ENCODE measurements at regions not wholly inside any gene's neighbourhood (a gene's known extent, or its start where the extent isn't known, plus 50 kb on each side); places are given as distances from the start of the nearest gene placed in this dataset.

GRCh38 chr7:47083476-47084250 lies 498.2 kb downstream of the TNS3 start (continued):
- TF ChIP-seq, protein P1, sequence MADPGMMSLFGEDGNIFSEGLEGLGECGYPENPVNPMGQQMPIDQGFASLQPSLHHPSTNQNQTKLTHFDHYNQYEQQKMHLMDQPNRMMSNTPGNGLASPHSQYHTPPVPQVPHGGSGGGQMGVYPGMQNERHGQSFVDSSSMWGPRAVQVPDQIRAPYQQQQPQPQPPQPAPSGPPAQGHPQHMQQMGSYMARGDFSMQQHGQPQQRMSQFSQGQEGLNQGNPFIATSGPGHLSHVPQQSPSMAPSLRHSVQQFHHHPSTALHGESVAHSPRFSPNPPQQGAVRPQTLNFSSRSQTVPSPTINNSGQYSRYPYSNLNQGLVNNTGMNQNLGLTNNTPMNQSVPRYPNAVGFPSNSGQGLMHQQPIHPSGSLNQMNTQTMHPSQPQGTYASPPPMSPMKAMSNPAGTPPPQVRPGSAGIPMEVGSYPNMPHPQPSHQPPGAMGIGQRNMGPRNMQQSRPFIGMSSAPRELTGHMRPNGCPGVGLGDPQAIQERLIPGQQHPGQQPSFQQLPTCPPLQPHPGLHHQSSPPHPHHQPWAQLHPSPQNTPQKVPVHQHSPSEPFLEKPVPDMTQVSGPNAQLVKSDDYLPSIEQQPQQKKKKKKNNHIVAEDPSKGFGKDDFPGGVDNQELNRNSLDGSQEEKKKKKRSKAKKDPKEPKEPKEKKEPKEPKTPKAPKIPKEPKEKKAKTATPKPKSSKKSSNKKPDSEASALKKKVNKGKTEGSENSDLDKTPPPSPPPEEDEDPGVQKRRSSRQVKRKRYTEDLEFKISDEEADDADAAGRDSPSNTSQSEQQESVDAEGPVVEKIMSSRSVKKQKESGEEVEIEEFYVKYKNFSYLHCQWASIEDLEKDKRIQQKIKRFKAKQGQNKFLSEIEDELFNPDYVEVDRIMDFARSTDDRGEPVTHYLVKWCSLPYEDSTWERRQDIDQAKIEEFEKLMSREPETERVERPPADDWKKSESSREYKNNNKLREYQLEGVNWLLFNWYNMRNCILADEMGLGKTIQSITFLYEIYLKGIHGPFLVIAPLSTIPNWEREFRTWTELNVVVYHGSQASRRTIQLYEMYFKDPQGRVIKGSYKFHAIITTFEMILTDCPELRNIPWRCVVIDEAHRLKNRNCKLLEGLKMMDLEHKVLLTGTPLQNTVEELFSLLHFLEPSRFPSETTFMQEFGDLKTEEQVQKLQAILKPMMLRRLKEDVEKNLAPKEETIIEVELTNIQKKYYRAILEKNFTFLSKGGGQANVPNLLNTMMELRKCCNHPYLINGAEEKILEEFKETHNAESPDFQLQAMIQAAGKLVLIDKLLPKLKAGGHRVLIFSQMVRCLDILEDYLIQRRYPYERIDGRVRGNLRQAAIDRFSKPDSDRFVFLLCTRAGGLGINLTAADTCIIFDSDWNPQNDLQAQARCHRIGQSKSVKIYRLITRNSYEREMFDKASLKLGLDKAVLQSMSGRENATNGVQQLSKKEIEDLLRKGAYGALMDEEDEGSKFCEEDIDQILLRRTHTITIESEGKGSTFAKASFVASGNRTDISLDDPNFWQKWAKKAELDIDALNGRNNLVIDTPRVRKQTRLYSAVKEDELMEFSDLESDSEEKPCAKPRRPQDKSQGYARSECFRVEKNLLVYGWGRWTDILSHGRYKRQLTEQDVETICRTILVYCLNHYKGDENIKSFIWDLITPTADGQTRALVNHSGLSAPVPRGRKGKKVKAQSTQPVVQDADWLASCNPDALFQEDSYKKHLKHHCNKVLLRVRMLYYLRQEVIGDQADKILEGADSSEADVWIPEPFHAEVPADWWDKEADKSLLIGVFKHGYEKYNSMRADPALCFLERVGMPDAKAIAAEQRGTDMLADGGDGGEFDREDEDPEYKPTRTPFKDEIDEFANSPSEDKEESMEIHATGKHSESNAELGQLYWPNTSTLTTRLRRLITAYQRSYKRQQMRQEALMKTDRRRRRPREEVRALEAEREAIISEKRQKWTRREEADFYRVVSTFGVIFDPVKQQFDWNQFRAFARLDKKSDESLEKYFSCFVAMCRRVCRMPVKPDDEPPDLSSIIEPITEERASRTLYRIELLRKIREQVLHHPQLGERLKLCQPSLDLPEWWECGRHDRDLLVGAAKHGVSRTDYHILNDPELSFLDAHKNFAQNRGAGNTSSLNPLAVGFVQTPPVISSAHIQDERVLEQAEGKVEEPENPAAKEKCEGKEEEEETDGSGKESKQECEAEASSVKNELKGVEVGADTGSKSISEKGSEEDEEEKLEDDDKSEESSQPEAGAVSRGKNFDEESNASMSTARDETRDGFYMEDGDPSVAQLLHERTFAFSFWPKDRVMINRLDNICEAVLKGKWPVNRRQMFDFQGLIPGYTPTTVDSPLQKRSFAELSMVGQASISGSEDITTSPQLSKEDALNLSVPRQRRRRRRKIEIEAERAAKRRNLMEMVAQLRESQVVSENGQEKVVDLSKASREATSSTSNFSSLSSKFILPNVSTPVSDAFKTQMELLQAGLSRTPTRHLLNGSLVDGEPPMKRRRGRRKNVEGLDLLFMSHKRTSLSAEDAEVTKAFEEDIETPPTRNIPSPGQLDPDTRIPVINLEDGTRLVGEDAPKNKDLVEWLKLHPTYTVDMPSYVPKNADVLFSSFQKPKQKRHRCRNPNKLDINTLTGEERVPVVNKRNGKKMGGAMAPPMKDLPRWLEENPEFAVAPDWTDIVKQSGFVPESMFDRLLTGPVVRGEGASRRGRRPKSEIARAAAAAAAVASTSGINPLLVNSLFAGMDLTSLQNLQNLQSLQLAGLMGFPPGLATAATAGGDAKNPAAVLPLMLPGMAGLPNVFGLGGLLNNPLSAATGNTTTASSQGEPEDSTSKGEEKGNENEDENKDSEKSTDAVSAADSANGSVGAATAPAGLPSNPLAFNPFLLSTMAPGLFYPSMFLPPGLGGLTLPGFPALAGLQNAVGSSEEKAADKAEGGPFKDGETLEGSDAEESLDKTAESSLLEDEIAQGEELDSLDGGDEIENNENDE (IDR thresholded peaks at IDR 0.05; ENCODE audit: insufficient replicate concordance, low read length): no peak
- no peak for TF ChIP-seq SP1 (IDR thresholded peaks at IDR 0.05; ENCODE audit: low read depth, low read length)

Measured in H1 (cell line).